ENCODE measurements at regions not wholly inside any gene's neighbourhood (a gene's known extent, or its start where the extent isn't known, plus 50 kb on each side); places are given as distances from the start of the nearest gene placed in this dataset.

DNA sequence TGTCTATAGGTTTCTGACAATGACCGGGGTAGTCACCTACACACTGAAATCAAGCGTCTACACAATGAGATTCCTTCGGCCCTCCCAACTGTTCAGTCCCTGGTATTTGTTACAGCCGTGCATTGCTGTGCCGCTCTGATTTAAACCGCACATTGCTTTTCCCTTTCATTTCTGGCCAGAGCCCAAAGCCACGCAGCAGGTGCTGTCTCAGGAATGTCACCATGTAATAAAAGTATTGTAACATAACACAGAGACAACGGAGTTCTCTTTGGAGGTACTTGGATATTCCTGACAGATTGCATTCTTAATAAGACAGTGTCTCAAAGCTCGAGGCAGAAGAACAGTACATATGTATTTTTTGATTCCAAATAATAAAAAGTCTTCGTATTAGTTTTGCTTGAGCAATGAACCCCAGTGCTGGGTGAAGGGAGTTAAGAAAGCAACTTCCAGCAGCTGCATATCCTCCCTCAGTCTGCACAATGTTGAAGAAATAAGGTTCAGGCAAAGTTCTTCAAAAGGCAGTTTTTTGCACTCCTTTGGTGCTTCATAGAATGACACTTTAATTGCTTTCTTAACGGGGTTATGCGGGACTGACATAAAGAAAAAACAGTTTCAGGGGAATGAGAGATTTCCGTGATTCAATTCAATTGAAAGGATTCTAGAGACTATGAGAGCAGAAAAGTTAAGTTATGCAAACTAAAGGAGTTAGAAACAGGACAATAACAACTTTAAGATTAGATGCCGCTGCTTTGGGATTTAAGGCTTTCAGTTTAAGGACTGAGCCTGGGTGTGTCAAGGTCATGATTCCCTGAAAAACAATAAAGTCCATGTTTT is 288.7 kb upstream of the FLRT2 start:
- TF ChIP-seq, protein P1, sequence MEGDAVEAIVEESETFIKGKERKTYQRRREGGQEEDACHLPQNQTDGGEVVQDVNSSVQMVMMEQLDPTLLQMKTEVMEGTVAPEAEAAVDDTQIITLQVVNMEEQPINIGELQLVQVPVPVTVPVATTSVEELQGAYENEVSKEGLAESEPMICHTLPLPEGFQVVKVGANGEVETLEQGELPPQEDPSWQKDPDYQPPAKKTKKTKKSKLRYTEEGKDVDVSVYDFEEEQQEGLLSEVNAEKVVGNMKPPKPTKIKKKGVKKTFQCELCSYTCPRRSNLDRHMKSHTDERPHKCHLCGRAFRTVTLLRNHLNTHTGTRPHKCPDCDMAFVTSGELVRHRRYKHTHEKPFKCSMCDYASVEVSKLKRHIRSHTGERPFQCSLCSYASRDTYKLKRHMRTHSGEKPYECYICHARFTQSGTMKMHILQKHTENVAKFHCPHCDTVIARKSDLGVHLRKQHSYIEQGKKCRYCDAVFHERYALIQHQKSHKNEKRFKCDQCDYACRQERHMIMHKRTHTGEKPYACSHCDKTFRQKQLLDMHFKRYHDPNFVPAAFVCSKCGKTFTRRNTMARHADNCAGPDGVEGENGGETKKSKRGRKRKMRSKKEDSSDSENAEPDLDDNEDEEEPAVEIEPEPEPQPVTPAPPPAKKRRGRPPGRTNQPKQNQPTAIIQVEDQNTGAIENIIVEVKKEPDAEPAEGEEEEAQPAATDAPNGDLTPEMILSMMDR (IDR thresholded peaks at IDR 0.05): no peak
- TF ChIP-seq, protein P2, sequence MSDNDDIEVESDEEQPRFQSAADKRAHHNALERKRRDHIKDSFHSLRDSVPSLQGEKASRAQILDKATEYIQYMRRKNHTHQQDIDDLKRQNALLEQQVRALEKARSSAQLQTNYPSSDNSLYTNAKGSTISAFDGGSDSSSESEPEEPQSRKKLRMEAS (CRISPR knock-in tag; IDR thresholded peaks at IDR 0.05): no peak
- TF ChIP-seq SMAD3 (CRISPR knock-in tag; IDR thresholded peaks at IDR 0.05; ENCODE audit: borderline replicate concordance) (no peak), FOXP1 (CRISPR knock-in tag; IDR thresholded peaks at IDR 0.05; ENCODE audit: borderline replicate concordance) (no peak), CBFB (CRISPR knock-in tag; IDR thresholded peaks at IDR 0.05; ENCODE audit: low read depth) (no peak), ZNF423 (CRISPR knock-in tag; IDR thresholded peaks at IDR 0.05) (no peak), TCF7 (CRISPR knock-in tag; IDR thresholded peaks at IDR 0.05; ENCODE audit: low read depth) (no peak), GABPB1 (CRISPR knock-in tag; IDR thresholded peaks at IDR 0.05) (no peak)
- TF ChIP-seq, protein P3, sequence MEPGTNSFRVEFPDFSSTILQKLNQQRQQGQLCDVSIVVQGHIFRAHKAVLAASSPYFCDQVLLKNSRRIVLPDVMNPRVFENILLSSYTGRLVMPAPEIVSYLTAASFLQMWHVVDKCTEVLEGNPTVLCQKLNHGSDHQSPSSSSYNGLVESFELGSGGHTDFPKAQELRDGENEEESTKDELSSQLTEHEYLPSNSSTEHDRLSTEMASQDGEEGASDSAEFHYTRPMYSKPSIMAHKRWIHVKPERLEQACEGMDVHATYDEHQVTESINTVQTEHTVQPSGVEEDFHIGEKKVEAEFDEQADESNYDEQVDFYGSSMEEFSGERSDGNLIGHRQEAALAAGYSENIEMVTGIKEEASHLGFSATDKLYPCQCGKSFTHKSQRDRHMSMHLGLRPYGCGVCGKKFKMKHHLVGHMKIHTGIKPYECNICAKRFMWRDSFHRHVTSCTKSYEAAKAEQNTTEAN (CRISPR knock-in tag; IDR thresholded peaks at IDR 0.05): no peak
- TF ChIP-seq, protein P4, sequence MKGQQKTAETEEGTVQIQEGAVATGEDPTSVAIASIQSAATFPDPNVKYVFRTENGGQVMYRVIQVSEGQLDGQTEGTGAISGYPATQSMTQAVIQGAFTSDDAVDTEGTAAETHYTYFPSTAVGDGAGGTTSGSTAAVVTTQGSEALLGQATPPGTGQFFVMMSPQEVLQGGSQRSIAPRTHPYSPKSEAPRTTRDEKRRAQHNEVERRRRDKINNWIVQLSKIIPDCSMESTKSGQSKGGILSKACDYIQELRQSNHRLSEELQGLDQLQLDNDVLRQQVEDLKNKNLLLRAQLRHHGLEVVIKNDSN (CRISPR knock-in tag; IDR thresholded peaks at IDR 0.05): no peak
- TF ChIP-seq, protein P5, sequence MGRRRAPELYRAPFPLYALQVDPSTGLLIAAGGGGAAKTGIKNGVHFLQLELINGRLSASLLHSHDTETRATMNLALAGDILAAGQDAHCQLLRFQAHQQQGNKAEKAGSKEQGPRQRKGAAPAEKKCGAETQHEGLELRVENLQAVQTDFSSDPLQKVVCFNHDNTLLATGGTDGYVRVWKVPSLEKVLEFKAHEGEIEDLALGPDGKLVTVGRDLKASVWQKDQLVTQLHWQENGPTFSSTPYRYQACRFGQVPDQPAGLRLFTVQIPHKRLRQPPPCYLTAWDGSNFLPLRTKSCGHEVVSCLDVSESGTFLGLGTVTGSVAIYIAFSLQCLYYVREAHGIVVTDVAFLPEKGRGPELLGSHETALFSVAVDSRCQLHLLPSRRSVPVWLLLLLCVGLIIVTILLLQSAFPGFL (CRISPR knock-in tag; IDR thresholded peaks at IDR 0.05; ENCODE audit: borderline replicate concordance): no peak
- TF ChIP-seq, protein P6, sequence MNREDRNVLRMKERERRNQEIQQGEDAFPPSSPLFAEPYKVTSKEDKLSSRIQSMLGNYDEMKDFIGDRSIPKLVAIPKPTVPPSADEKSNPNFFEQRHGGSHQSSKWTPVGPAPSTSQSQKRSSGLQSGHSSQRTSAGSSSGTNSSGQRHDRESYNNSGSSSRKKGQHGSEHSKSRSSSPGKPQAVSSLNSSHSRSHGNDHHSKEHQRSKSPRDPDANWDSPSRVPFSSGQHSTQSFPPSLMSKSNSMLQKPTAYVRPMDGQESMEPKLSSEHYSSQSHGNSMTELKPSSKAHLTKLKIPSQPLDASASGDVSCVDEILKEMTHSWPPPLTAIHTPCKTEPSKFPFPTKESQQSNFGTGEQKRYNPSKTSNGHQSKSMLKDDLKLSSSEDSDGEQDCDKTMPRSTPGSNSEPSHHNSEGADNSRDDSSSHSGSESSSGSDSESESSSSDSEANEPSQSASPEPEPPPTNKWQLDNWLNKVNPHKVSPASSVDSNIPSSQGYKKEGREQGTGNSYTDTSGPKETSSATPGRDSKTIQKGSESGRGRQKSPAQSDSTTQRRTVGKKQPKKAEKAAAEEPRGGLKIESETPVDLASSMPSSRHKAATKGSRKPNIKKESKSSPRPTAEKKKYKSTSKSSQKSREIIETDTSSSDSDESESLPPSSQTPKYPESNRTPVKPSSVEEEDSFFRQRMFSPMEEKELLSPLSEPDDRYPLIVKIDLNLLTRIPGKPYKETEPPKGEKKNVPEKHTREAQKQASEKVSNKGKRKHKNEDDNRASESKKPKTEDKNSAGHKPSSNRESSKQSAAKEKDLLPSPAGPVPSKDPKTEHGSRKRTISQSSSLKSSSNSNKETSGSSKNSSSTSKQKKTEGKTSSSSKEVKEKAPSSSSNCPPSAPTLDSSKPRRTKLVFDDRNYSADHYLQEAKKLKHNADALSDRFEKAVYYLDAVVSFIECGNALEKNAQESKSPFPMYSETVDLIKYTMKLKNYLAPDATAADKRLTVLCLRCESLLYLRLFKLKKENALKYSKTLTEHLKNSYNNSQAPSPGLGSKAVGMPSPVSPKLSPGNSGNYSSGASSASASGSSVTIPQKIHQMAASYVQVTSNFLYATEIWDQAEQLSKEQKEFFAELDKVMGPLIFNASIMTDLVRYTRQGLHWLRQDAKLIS (CRISPR knock-in tag; IDR thresholded peaks at IDR 0.05; ENCODE audit: borderline replicate concordance): no peak
- TF ChIP-seq, protein P7, sequence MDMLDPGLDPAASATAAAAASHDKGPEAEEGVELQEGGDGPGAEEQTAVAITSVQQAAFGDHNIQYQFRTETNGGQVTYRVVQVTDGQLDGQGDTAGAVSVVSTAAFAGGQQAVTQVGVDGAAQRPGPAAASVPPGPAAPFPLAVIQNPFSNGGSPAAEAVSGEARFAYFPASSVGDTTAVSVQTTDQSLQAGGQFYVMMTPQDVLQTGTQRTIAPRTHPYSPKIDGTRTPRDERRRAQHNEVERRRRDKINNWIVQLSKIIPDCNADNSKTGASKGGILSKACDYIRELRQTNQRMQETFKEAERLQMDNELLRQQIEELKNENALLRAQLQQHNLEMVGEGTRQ (CRISPR knock-in tag; IDR thresholded peaks at IDR 0.05): no peak
- TF ChIP-seq, protein P8, sequence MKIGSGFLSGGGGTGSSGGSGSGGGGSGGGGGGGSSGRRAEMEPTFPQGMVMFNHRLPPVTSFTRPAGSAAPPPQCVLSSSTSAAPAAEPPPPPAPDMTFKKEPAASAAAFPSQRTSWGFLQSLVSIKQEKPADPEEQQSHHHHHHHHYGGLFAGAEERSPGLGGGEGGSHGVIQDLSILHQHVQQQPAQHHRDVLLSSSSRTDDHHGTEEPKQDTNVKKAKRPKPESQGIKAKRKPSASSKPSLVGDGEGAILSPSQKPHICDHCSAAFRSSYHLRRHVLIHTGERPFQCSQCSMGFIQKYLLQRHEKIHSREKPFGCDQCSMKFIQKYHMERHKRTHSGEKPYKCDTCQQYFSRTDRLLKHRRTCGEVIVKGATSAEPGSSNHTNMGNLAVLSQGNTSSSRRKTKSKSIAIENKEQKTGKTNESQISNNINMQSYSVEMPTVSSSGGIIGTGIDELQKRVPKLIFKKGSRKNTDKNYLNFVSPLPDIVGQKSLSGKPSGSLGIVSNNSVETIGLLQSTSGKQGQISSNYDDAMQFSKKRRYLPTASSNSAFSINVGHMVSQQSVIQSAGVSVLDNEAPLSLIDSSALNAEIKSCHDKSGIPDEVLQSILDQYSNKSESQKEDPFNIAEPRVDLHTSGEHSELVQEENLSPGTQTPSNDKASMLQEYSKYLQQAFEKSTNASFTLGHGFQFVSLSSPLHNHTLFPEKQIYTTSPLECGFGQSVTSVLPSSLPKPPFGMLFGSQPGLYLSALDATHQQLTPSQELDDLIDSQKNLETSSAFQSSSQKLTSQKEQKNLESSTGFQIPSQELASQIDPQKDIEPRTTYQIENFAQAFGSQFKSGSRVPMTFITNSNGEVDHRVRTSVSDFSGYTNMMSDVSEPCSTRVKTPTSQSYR (CRISPR knock-in tag; IDR thresholded peaks at IDR 0.05): no peak

Data from WTC11 (cell line).